ENCODE measurements at regions not wholly inside any gene's neighbourhood (a gene's known extent, or its start where the extent isn't known, plus 50 kb on each side); places are given as distances from the start of the nearest gene placed in this dataset.
"Not testable (repeated sequence)": the region's sequence is repeated elsewhere in the genome, so short reads cannot be mapped to it uniquely, and the experiment has no call there.

DNA sequence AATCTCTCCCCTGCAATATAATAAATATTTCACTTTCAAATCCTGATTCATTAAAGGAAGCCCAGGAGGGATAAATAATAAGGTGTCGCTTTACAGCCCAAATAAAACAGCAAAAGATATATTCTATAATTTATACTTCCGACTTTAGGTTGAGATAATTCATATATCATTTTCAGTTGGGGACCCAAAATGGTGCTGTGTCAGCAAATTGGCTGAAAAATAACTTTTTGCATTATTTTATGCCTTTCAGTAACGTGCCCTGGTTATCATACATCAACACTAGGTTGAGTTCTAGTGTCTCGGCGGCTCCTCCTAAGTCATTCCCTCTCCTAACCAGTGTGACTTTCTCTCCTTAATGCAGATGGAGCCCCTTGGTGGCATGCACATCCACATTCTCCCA, 278.2 kb downstream of the NXPE2 start:
- no peak for FAIRE-seq
- H3K27me3 ChIP-seq (ENCODE audit: control insufficient read depth, extremely low read depth, insufficient read depth, low read length): no peaks in the 10 kb centered on the region
- DNase-seq (ENCODE audit: low read depth, low spot score): no peak

DNA sequence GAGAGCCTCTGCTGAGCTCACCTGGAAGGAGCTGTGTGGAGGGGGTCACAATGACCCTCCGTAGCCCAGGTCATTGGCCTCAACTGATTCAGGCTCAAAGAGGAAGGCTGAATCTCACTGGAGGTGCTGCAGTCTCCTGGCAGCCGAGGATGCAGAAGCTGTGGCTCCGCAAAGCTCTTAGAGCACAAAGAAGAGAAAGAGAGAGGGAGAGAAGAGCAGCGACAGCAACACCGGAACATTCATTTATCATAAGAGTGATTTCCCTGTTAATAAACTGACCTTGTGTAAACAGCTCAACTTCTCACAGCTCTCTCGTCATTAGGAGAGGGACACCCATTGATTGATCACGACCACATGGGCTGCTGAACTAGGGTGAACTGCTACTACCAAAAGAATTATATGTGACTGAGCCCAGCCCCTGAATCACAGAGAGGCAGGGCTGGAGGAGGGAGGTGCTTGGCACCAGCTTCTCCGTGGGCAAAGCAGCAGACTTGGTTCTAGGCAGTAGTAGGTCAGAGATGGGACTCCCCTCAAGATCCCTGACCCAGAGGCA, 281.7 kb downstream of the NXPE2 start:
- no peaks in the 10 kb centered on the region for H3K79me2 ChIP-seq (ENCODE audit: control insufficient read depth, insufficient read depth, low read length)
- no peaks in the 10 kb centered on the region for H3K9me1 ChIP-seq (ENCODE audit: control insufficient read depth, extremely low read depth, insufficient read depth, low read length)
- FAIRE-seq: no peak
- no peaks in the 10 kb centered on the region for H3K4me1 ChIP-seq (ENCODE audit: control insufficient read depth, extremely low read depth, insufficient read depth, low read length)
- H3K36me3 ChIP-seq (ENCODE audit: control insufficient read depth in 2 of 2, extremely low read depth in 1 of 2, insufficient read depth in 2 of 2, low read length in 2 of 2): no peaks in the 10 kb centered on the region
- H3K9ac ChIP-seq (ENCODE audit: control insufficient read depth, extremely low read depth, insufficient read depth, low read length): no peak overlapping the region
- no peak overlapping the region for H3K27ac ChIP-seq (ENCODE audit: control insufficient read depth, insufficient read depth, low read length)
- H3K4me2 ChIP-seq (ENCODE audit: control insufficient read depth, extremely low read depth, insufficient read depth, low read depth, low read length): no peak overlapping the region
- no peak for DNase-seq (ENCODE audit: low read depth, low spot score)
- H3K27me3 ChIP-seq (ENCODE audit: control insufficient read depth, extremely low read depth, insufficient read depth, low read length): no peaks in the 10 kb centered on the region
- no peak overlapping the region for H2AFZ ChIP-seq (ENCODE audit: control insufficient read depth, low read length)
- no peaks in the 10 kb centered on the region for H3K9me3 ChIP-seq (ENCODE audit: control insufficient read depth, low read depth, low read length)
- TF ChIP-seq, protein P1, sequence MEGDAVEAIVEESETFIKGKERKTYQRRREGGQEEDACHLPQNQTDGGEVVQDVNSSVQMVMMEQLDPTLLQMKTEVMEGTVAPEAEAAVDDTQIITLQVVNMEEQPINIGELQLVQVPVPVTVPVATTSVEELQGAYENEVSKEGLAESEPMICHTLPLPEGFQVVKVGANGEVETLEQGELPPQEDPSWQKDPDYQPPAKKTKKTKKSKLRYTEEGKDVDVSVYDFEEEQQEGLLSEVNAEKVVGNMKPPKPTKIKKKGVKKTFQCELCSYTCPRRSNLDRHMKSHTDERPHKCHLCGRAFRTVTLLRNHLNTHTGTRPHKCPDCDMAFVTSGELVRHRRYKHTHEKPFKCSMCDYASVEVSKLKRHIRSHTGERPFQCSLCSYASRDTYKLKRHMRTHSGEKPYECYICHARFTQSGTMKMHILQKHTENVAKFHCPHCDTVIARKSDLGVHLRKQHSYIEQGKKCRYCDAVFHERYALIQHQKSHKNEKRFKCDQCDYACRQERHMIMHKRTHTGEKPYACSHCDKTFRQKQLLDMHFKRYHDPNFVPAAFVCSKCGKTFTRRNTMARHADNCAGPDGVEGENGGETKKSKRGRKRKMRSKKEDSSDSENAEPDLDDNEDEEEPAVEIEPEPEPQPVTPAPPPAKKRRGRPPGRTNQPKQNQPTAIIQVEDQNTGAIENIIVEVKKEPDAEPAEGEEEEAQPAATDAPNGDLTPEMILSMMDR (optimal IDR thresholded peaks at IDR 0.05 in 1 of 3, IDR thresholded peaks at IDR 0.05 in 1 of 3, conservative IDR thresholded peaks at IDR 0.05 in 1 of 3; ENCODE audit: extremely low read depth in 1 of 3, insufficient read depth in 2 of 3, low read length in 3 of 3): no peak
- no peak for TF ChIP-seq EZH2 (IDR thresholded peaks at IDR 0.05; ENCODE audit: low read length)
- no peak overlapping the region for H3K4me3 ChIP-seq (ENCODE audit: control insufficient read depth in 2 of 3, extremely low read depth in 1 of 3, insufficient read depth in 2 of 3, low read depth in 1 of 3, low read length in 3 of 3)
- no peaks in the 10 kb centered on the region for H4K20me1 ChIP-seq (ENCODE audit: control insufficient read depth, extremely low read depth, insufficient read depth, low read length)
- dilution Hi-C loops (cut with MboI; ENCODE audit: extremely low pct_ligation_motif_present, low sequenced_read_pairs): no loop called here

More for the DNA sequence above, 278.2 kb downstream of the NXPE2 start:
- no peak for TF ChIP-seq EZH2 (IDR thresholded peaks at IDR 0.05; ENCODE audit: low read length)
- TF ChIP-seq, protein P1 (optimal IDR thresholded peaks at IDR 0.05 in 1 of 3, IDR thresholded peaks at IDR 0.05 in 1 of 3, conservative IDR thresholded peaks at IDR 0.05 in 1 of 3; ENCODE audit: extremely low read depth in 1 of 3, insufficient read depth in 2 of 3, low read length in 3 of 3): no peak
- Histone ChIP-seq H3K27ac (ENCODE audit: control insufficient read depth, insufficient read depth, low read length) (no peak overlapping the region), H3K9ac (ENCODE audit: control insufficient read depth, extremely low read depth, insufficient read depth, low read length) (no peak overlapping the region), H3K4me1 (ENCODE audit: control insufficient read depth, extremely low read depth, insufficient read depth, low read length) (no peaks in the 10 kb centered on the region), H3K9me1 (ENCODE audit: control insufficient read depth, extremely low read depth, insufficient read depth, low read length) (no peaks in the 10 kb centered on the region), H3K79me2 (ENCODE audit: control insufficient read depth, insufficient read depth, low read length) (no peaks in the 10 kb centered on the region), H4K20me1 (ENCODE audit: control insufficient read depth, extremely low read depth, insufficient read depth, low read length) (no peaks in the 10 kb centered on the region), H3K4me3 (ENCODE audit: control insufficient read depth in 2 of 3, extremely low read depth in 1 of 3, insufficient read depth in 2 of 3, low read depth in 1 of 3, low read length in 3 of 3) (no peak overlapping the region), H3K4me2 (ENCODE audit: control insufficient read depth, extremely low read depth, insufficient read depth, low read depth, low read length) (no peak overlapping the region), H3K9me3 (ENCODE audit: control insufficient read depth, low read depth, low read length) (no peaks in the 10 kb centered on the region), H2AFZ (ENCODE audit: control insufficient read depth, low read length) (no peak overlapping the region), H3K36me3 (ENCODE audit: control insufficient read depth in 2 of 2, extremely low read depth in 1 of 2, insufficient read depth in 2 of 2, low read length in 2 of 2) (no peaks in the 10 kb centered on the region)
- dilution Hi-C loops (cut with MboI; ENCODE audit: extremely low pct_ligation_motif_present, low sequenced_read_pairs): no loop called here

DNA sequence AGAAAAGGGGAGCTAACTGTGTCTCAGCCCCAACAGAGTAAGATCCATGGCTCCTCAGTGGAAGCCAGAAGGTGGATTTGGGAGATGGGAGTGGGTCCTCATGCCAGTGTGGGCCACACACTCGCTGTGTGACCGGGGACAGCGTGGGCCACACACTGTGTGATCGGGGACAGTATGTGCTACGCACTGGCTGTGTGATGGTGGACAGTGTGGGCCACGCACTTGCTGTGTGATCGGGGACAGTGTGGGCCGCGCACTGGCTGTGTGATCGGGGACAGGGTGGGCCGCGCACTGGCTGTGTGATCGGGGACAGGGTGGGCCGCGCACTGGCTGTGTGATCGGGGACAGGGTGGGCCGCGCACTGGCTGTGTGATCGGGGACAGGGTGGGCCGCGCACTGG, 282.5 kb downstream of the NXPE2 start:
- H3K9me1 ChIP-seq (ENCODE audit: control insufficient read depth, extremely low read depth, insufficient read depth, low read length); dilution Hi-C loops (cut with MboI; ENCODE audit: extremely low pct_ligation_motif_present, low sequenced_read_pairs); H3K9ac ChIP-seq (ENCODE audit: control insufficient read depth, extremely low read depth, insufficient read depth, low read length): not testable (repeated sequence)

More for the DNA sequence above, 282.5 kb downstream of the NXPE2 start:
- not testable (repeated sequence) for H3K4me3 ChIP-seq (ENCODE audit: control insufficient read depth in 2 of 3, extremely low read depth in 1 of 3, insufficient read depth in 2 of 3, low read depth in 1 of 3, low read length in 3 of 3); FAIRE-seq; H3K36me3 ChIP-seq (ENCODE audit: control insufficient read depth in 2 of 2, extremely low read depth in 1 of 2, insufficient read depth in 2 of 2, low read length in 2 of 2); DNase-seq (ENCODE audit: low read depth, low spot score); H3K4me1 ChIP-seq (ENCODE audit: control insufficient read depth, extremely low read depth, insufficient read depth, low read length); H3K27ac ChIP-seq (ENCODE audit: control insufficient read depth, insufficient read depth, low read length); H3K9me3 ChIP-seq (ENCODE audit: control insufficient read depth, low read depth, low read length); H3K27me3 ChIP-seq (ENCODE audit: control insufficient read depth, extremely low read depth, insufficient read depth, low read length); H3K79me2 ChIP-seq (ENCODE audit: control insufficient read depth, insufficient read depth, low read length); H4K20me1 ChIP-seq (ENCODE audit: control insufficient read depth, extremely low read depth, insufficient read depth, low read length); H2AFZ ChIP-seq (ENCODE audit: control insufficient read depth, low read length); H3K4me2 ChIP-seq (ENCODE audit: control insufficient read depth, extremely low read depth, insufficient read depth, low read depth, low read length)

Data from keratinocyte (primary cell).